Mesodermal cell (in vitro differentiated cells): ENCODE measurements at regions not wholly inside any gene's neighbourhood (a gene's known extent, or its start where the extent isn't known, plus 50 kb on each side); places are given as distances from the start of the nearest gene placed in this dataset.
"Not testable (repeated sequence)": the region's sequence is repeated elsewhere in the genome, so short reads cannot be mapped to it uniquely, and the experiment has no call there.

Experiments used
- H3K27ac ChIP-seq: 2 replicates; pipeline ENCODE4 v1.7.0; 2013; ENCODE audit warnings: mild to moderate bottlenecking, low read depth, low read length, moderate library complexity; ENCODE audit not compliant: severe bottlenecking
- H3K36me3 ChIP-seq: 2 replicates; pipeline ENCODE4 v1.7.1; 2013; ENCODE audit warnings: mild to moderate bottlenecking, low read length, moderate library complexity; ENCODE audit not compliant: control insufficient read depth, insufficient read depth
- H3K4me1 ChIP-seq: one replicate; pipeline ENCODE4 v1.7.1; 2013; ENCODE audit warnings: mild to moderate bottlenecking, low read length; ENCODE audit not compliant: insufficient read depth, control insufficient read depth, poor library complexity, severe bottlenecking
- H3K4me3 ChIP-seq: 2 replicates; pipeline ENCODE4 v1.7.0; 2013; ENCODE audit warnings: low read length, control low read depth, mild to moderate bottlenecking; ENCODE audit not compliant: insufficient read depth, poor library complexity, severe bottlenecking; ENCODE audit errors: extremely low read depth
- H3K9me3 ChIP-seq: 2 replicates; pipeline ENCODE4 v1.7.1; 2013; ENCODE audit warnings: mild to moderate bottlenecking, low read length, moderate library complexity; ENCODE audit not compliant: control insufficient read depth
- WGBS, 2 experiments: methylation state at CpG; one replicate each; pipeline ENCODE4 v1.1.5; 2013; ENCODE audit warnings: missing lambda C conversion rate in 2 of 2; ENCODE audit not compliant: insufficient coverage in 2 of 2; 5-methylcytosine and 5-hydroxymethylcytosine counted together

DNA sequence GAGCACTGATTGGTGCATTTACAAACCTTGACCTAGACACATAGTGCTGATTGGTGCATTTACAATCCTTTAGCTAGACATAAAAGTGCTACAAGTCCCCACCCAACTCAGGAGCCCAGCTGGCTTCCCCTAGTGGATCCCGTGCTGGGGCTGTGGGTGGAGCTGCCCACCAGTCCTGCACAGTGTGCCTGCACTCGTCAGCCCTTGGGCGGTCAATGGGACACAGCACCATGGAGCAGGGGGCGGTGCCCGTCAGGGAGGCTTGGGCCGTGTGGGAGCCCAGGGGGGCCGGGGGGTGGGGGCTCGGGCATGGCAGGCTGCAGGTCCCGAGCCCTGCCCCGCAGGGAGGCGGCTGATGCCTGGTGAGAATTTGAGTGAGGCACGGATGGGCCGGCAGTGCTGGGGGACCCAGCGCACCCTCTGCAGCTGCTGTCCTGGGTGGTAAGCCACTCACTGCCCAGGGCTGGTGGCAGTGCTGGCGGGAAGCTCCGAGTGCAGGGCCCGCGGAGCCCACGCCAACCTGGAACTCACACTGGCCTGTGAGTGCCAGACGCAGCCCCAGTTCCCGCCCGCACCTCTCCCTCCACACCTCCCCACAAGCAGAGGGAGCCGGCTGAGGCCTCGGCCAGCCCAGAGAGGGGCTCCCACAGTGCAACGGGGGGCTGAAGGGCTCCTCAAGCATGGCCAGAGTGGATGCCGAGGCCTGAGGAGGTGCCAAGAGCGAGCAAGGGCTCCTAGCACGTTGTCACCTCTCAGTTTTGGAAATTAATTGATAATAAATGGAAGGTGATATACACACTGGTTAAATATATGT, 207.7 kb downstream of the RAP2B start:
- Histone ChIP-seq H3K36me3 (no peaks in the 10 kb centered on the region), H3K27ac (no peak overlapping the region), H3K4me1 (no peaks in the 10 kb centered on the region), H3K9me3 (no peaks in the 10 kb centered on the region), H3K4me3 (no peak overlapping the region)
- 92% methylated on average over 16 to 21 of the region's 28 CpGs for WGBS, 2 experiments

DNA sequence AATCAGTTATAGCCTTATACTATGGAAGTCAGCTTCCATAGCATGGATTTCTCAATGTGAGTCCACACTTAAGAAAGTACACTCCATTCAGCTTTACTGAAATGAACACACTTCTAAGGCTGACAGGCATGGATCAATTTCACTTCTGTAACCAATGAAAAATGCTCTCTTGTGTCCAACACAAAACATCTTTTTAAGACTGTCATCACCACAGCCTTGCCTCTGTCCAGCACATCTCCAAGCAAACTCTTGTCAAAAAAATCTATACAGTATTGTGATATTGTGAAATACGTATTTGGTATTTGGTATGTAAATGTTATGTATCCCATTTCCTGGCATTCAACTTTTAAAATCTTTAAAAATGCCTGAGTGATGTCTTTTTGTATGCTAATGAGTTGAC, 208.7 kb downstream of the RAP2B start:
- Histone ChIP-seq H3K9me3 (no peaks in the 10 kb centered on the region), H3K4me3 (no peak overlapping the region), H3K36me3 (no peaks in the 10 kb centered on the region), H3K27ac (no peak overlapping the region), H3K4me1 (no peaks in the 10 kb centered on the region)
- WGBS, 2 experiments: no CpG with 5 or more reads among the region's 1 CpG

DNA sequence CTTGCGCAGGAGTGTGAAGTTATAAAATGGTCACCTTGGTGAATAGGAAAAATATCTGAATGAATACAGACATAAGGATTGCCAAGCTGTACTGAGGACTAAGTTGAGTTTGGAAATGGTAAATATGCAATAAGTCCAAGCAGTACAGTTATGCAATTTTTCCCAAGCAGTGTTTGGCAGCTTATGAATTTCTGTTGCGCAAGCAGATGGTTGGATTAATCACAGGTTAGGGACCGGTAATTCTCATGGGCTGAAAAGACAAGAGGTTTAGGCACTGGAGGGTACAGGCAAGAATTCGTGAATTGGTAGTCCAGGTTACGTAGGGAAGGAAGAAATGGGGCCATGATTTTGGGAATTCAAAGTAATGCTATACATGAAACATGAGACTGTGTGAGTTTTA, 210.3 kb downstream of the RAP2B start:
- Histone ChIP-seq H3K4me3 (no peak overlapping the region), H3K4me1 (no peaks in the 10 kb centered on the region), H3K9me3 (no peaks in the 10 kb centered on the region), H3K36me3 (no peaks in the 10 kb centered on the region), H3K27ac (no peak overlapping the region)
- 93 to 96% methylated on average over 5 of the region's 5 CpGs for WGBS, 2 experiments

DNA sequence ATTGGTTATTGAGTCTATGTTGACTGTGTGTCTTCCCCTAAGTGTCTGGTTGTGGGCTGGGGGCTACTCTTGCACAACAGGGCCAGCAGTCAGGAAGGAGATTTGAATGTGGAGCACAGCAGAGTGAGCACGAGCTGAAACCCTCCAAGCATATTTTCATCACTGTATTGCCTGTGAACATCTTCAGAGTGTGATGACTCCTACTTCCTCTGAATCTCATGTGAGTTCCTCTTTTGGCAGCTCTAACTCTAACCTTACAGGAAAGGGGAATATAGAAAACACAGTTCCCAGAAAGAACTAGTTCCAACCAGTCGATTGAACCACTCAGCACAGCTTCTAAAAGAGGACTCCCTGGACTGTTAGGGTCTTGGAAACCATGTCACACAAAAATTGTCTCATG, 211.6 kb downstream of the RAP2B start:
- H3K4me1 ChIP-seq: no peaks in the 10 kb centered on the region
- H3K9me3 ChIP-seq: no peaks in the 10 kb centered on the region
- no peak overlapping the region for H3K4me3 ChIP-seq
- no peak overlapping the region for H3K27ac ChIP-seq
- WGBS, 2 experiments: 63 to 100% methylated on average over 1 of the region's 2 CpGs
- no peaks in the 10 kb centered on the region for H3K36me3 ChIP-seq

DNA sequence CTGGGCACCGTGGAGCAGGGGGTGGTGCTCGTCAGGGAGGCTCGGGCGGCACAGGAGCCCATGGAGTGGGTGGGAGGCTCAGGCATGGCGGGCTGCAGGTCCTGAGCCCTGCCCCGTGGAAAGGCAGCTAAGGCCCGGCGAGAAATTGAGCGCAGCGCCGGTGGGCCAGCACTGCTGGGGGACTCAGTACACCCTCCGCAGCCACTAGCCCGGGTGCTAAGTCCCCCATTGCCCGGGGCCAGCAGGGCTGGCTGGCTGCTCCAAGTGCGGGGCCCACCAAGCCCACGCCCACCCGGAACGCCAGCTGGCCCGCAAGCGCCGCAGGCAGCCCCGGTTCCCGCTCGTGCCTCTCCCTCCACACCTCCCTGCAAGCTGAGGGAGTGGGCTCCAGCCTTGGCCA, 216.3 kb downstream of the RAP2B start:
- H3K4me3 ChIP-seq, H3K9me3 ChIP-seq, H3K27ac ChIP-seq, H3K4me1 ChIP-seq, H3K36me3 ChIP-seq: not testable (repeated sequence)
- WGBS, 2 experiments: 100% methylated on average over 5 of the region's 24 CpGs; no CpG with 5 or more reads in 1 of the 2 experiments

DNA sequence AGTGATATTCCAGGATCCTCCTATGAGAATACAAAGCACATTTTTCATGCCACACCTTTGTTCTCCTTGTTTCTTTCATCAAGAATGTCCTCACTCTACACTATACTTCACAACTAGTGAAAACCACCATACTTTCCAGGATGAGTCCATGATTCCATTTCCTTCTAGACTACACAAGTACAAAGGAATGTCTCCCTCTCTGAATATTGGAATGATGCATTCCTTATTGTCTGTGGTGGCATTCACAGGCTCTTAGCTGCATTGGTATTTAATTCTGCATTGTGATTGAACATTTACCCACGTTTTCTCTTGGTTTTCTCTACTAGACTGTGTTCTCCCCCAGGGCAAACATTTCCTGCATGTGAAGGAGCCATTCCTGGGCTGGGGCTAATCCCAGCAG, 217.5 kb downstream of the RAP2B start:
- 71% methylated on average over 1 of the region's 1 CpG; no CpG with 5 or more reads in 1 of the 2 experiments for WGBS, 2 experiments
- H3K9me3 ChIP-seq: no peaks in the 10 kb centered on the region
- no peaks in the 10 kb centered on the region for H3K4me1 ChIP-seq
- no peaks in the 10 kb centered on the region for H3K36me3 ChIP-seq
- no peak overlapping the region for H3K27ac ChIP-seq
- H3K4me3 ChIP-seq: no peak overlapping the region

DNA sequence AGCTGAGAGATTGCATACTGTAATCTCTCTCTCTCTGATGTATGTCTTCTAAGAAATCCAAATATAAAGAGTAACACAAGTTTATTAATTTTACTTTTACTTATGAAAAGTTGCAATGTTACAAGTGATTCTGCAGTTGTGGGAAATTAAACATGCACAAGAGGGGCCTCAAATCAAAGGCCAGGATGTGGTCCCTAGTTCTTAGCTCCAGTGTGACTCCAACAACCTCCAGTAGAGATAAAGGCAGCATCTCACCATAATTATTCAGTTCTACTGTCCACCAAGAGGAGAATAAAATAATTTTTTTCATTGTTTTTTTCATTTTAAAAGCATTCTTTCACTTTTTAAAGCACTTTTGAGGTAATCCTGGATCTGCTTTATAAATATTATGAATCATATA, 223.3 kb downstream of the RAP2B start:
- Histone ChIP-seq H3K9me3 (no peaks in the 10 kb centered on the region), H3K36me3 (no peaks in the 10 kb centered on the region), H3K4me3 (no peak overlapping the region), H3K27ac (no peak overlapping the region), H3K4me1 (no peaks in the 10 kb centered on the region)

DNA sequence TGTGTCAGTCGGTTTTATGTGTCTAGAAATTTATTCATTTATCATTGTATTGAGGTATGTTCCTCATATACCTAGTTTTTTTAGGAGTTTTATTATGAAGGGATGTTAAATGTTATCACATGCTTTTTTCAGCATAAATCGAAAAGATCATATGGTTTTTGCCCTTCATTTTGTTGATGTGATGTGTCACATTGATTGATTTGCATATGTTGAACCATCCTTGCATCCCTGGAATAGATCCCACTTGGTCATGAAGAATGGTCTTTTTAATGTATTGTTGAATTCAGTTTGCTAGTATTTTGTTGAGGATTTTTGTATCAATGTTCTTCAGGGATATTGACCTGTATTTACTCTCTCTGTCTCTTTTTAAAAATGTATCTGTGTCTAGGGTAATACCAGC, 230.3 kb downstream of the RAP2B start:
- H3K27ac ChIP-seq: no peak overlapping the region

DNA sequence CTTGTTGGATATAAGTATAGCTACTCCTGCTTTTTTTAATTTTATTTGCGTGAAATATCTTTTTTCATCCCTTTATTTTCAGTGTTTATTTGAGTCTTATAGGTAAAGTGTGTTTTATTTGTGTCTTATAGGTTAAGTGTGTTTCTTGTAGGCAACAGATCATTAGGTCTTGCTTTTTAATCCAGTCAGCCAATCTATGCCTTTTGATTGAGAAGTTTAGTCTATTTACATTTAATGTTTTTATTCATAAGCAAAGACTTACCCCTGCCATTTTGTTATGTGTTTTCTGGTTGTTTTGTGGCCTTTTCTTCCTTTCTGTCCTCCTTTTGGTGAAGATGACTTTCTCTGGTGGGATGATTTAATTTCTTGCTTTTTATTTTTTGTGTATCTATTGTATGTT, 232.0 kb downstream of the RAP2B start:
- Histone ChIP-seq H3K36me3 (no peaks in the 10 kb centered on the region), H3K9me3 (no peaks in the 10 kb centered on the region), H3K4me3 (no peak overlapping the region), H3K27ac (no peak overlapping the region), H3K4me1 (no peaks in the 10 kb centered on the region)
- no CpG with 5 or more reads among the region's 1 CpG for WGBS, 2 experiments

More for the DNA sequence above, 230.3 kb downstream of the RAP2B start:
- WGBS, 2 experiments: 100% methylated on average over 1 of the region's 2 CpGs
- no peaks in the 10 kb centered on the region for H3K4me1 ChIP-seq
- no peaks in the 10 kb centered on the region for H3K36me3 ChIP-seq
- H3K9me3 ChIP-seq: no peaks in the 10 kb centered on the region
- no peak overlapping the region for H3K4me3 ChIP-seq

DNA sequence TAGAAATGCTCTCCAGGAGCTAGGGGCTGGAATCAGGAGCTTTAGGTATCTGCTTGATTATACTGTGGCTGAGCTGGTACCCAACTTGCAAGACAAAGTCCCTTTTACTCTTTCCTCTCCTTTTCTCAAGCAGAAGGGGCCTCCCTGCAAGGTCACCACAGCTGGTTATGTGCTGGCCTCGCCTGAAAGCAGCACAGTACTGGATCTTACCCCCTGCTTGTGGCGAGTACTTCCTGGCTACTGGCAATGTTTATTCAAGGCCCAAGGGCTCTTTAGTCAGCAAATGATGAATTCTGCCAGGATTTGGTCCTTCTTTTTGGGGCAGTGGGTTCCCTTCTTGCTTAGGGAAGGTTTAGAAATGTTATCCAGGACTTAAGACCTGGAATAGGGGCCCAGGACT, 234.6 kb downstream of the RAP2B start:
- H3K4me3 ChIP-seq: no peak overlapping the region
- WGBS, 2 experiments: 92 to 100% methylated on average over 2 of the region's 2 CpGs
- H3K36me3 ChIP-seq: no peaks in the 10 kb centered on the region
- no peaks in the 10 kb centered on the region for H3K4me1 ChIP-seq
- H3K9me3 ChIP-seq: no peaks in the 10 kb centered on the region
- H3K27ac ChIP-seq: no peak overlapping the region

DNA sequence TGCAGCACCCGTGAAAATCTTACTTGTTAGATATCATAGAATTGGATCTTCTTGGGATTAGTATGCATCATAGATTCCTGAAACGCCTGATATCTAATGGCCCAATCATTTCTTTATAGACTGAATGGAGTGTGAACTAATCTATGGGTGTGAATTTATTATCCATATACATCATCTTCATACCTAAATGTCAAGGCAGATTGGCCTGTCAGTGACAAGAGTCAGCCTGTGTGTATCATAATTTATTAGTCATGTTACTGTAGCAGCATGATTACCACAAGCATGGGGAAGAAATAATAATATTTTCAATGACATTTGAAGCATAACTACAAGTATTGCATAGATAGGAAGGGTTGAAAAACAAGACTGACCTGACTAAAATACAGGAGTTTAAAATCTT, 235.8 kb downstream of the RAP2B start:
- H3K27ac ChIP-seq: no peak overlapping the region
- H3K9me3 ChIP-seq: no peaks in the 10 kb centered on the region
- WGBS, 2 experiments: no CpG with 5 or more reads among the region's 2 CpGs
- H3K4me1 ChIP-seq: no peaks in the 10 kb centered on the region
- H3K4me3 ChIP-seq: no peak overlapping the region
- no peaks in the 10 kb centered on the region for H3K36me3 ChIP-seq
